HEK293T (cell line): ENCODE measurements at regions not wholly inside any gene's neighbourhood (a gene's known extent, or its start where the extent isn't known, plus 50 kb on each side); places are given as distances from the start of the nearest gene placed in this dataset.

ENCODE experiments used
- ARNT ChIP-seq: fragments of 450-650 bp; IDR thresholded peaks from 2 replicates; pipeline ENCODE4 v1.6.1; 2017; ENCODE audit warnings: mild to moderate bottlenecking
- BHLHE40 ChIP-seq: fragments of 450-650 bp; IDR thresholded peaks from 2 replicates; pipeline ENCODE4 v1.6.1; 2016; ENCODE audit warnings: mild to moderate bottlenecking, moderate library complexity, borderline replicate concordance
- FOXA1 ChIP-seq: fragments of 450-650 bp; IDR thresholded peaks from 2 replicates; pipeline ENCODE4 v1.6.1; 2016; ENCODE audit warnings: mild to moderate bottlenecking
- FOXK2 ChIP-seq: fragments of 450-650 bp; IDR thresholded peaks from 2 replicates; pipeline ENCODE4 v1.6.1; 2016; ENCODE audit warnings: mild to moderate bottlenecking
- FOXM1 ChIP-seq: fragments of 450-650 bp; IDR thresholded peaks from 2 replicates; pipeline ENCODE4 v1.6.1; 2017; ENCODE audit warnings: mild to moderate bottlenecking, borderline replicate concordance
- NFRKB ChIP-seq: fragments of 450-650 bp; IDR thresholded peaks from 2 replicates; pipeline ENCODE4 v1.6.1; 2016; ENCODE audit warnings: mild to moderate bottlenecking, moderate library complexity
- SP1 ChIP-seq: fragments of 450-650 bp; IDR thresholded peaks from 2 replicates; pipeline ENCODE4 v1.6.1; 2017
- SUZ12 ChIP-seq: fragments of 450-650 bp; IDR thresholded peaks from 2 replicates; pipeline ENCODE4 v1.6.1; 2016; ENCODE audit warnings: mild to moderate bottlenecking
- TARDBP ChIP-seq: fragments of 450-650 bp; IDR thresholded peaks from 2 replicates; pipeline ENCODE4 v1.6.1; 2016

DNA sequence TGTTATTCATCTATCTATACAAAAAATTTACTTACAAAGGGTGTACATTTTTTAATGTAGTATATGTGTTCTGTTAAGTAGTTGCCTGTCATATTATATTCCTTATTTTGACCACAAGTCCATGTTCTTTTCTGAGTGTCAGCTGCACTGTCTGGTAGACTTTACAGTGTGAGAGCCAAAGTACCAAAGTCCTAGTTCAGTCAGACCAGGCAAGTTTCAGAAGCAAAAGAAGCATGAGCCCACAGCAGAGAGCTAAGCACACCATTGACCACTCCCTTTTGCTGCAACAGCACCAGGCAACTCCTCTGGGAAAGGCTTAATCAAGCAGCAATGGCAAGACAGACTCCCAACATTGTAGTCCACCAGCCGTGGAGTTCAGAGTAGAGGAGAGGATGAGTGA, 631.9 kb upstream of the PKN2 start:
- TF ChIP-seq SP1 (no peak), FOXK2 (no peak), TARDBP (no peak), NFRKB (no peak), FOXM1 (no peak), BHLHE40 (no peak), ARNT (no peak), SUZ12 (no peak), FOXA1 (no peak)
